K562 (cell line): ENCODE measurements at regions not wholly inside any gene's neighbourhood (a gene's known extent, or its start where the extent isn't known, plus 50 kb on each side); places are given as distances from the start of the nearest gene placed in this dataset.

Experiments used
- ATAC-seq: fragments of 200-7000 bp; cut with Tn5 transposase; 3 replicates; pipeline ENCODE4 v1.9.1; 2020; ENCODE audit warnings: moderate library complexity
- BruUV-seq: library from RNA; stranded (reverse); fragments of 400-500 nt; replicated peaks from 2 replicates; lab custom pipeline; 2021; lab: Mats Ljungman, UMichigan
- CTCF ChIA-PET: fragments of 300-600 bp; formaldehyde crosslinking; extraction: SDS; loops from one replicate; lab custom pipeline; 2021; ENCODE audit warnings: low intra/inter-chr PET ratio; lab: Yijun Ruan, JAX
- POLR2A ChIA-PET: fragments of 300-600, 350-650 bp; sonication (Branson Sonifier 250); formaldehyde crosslinking; extraction: SDS; loops from one replicate; lab custom pipeline; 2021; ENCODE audit warnings: antibody characterized with exemption, inconsistent platforms; lab: Yijun Ruan, JAX
- DNase-seq, 4 experiments: peaks; one replicate each; pipeline versions ENCODE4 v3.0.0 to v3.0.0-alpha.2; 2011 to 2018; ENCODE audit warnings: low spot score in 3 of 4, mixed read lengths in 3 of 4; ENCODE audit errors: extremely low read depth in 1 of 4
- FAIRE-seq: peaks from 2 replicates; lab custom pipeline; 2011; peaks lifted over from hg19 to GRCh38; lab: Jason Lieb, UNC
- H2AFZ ChIP-seq: 2 replicates; pipeline ENCODE4 v1.6.0; 2011; ENCODE audit warnings: low read depth, low read length, control low read depth, inconsistent platforms
- H3K27ac ChIP-seq: fragments of 200-600 bp; 3 replicates; pipeline ENCODE4 v1.8.0; 2011; ENCODE audit warnings: low read depth, mild to moderate bottlenecking, control low read depth, inconsistent platforms, low read length, moderate library complexity, mixed read lengths; ENCODE audit errors: extremely low read depth
- H3K27me3 ChIP-seq, 2 experiments: fragments of 300-600 bp in 1 of 2; 2 replicates in 1 of 2; 3 replicates in 1 of 2; pipeline versions ENCODE4 v1.6.0 to v1.8.0; 2011; ENCODE audit warnings: inconsistent platforms in 2 of 2, low read length in 2 of 2, mild to moderate bottlenecking in 1 of 2, mixed read lengths in 1 of 2, moderate library complexity in 1 of 2; ENCODE audit not compliant: control insufficient read depth in 2 of 2, insufficient read depth in 2 of 2
- H3K36me3 ChIP-seq: fragments of 300-600 bp; 3 replicates; pipeline ENCODE4 v1.8.0; 2011; ENCODE audit warnings: mild to moderate bottlenecking, low read length, inconsistent platforms; ENCODE audit not compliant: control insufficient read depth, insufficient read depth
- H3K4me1 ChIP-seq, 2 experiments: fragments of 200-600 bp in 1 of 2; replicated peaks in 1 of 2; 2 replicates in 1 of 2; 3 replicates in 1 of 2; pipeline versions ENCODE4 v1.5.1 to v1.8.0; 2011; ENCODE audit warnings: inconsistent platforms in 2 of 2, low read length in 2 of 2, mild to moderate bottlenecking in 1 of 2, mixed read lengths in 1 of 2, moderate library complexity in 1 of 2; ENCODE audit not compliant: control insufficient read depth in 2 of 2, insufficient read depth in 2 of 2
- H3K4me2 ChIP-seq: 2 replicates; pipeline ENCODE4 v1.6.1; 2011; ENCODE audit warnings: low read length, control low read depth, inconsistent platforms, mixed read lengths; ENCODE audit not compliant: insufficient read depth
- H3K4me3 ChIP-seq: fragments of 200-600 bp; sonication (generic), shearing (Covaris generic); 2 replicates; pipeline ENCODE4 v1.5.1; 2016; ENCODE audit warnings: control low read depth, inconsistent platforms
- H3K79me2 ChIP-seq: fragments of 200-600 bp; 3 replicates; pipeline ENCODE4 v1.8.0; 2011; ENCODE audit warnings: low read length, inconsistent platforms; ENCODE audit not compliant: control insufficient read depth, insufficient read depth
- H3K9ac ChIP-seq, 2 experiments: 2 replicates each; pipeline versions ENCODE4 v1.6.0 to v1.6.1; 2011; ENCODE audit warnings: low read depth in 2 of 2, low read length in 2 of 2, control low read depth in 1 of 2, inconsistent platforms in 1 of 2, mild to moderate bottlenecking in 1 of 2, mixed read lengths in 1 of 2; ENCODE audit not compliant: insufficient read depth in 1 of 2
- H3K9me1 ChIP-seq: one replicate; pipeline ENCODE4 v1.6.0; 2011; ENCODE audit warnings: inconsistent platforms, mild to moderate bottlenecking, low read length, moderate library complexity; ENCODE audit not compliant: control insufficient read depth, insufficient read depth
- H3K9me3 ChIP-seq: replicated peaks from 2 replicates; pipeline ENCODE4 v1.5.1; 2011; ENCODE audit warnings: low read depth, low read length, inconsistent platforms; ENCODE audit not compliant: control insufficient read depth, insufficient read depth
- H4K20me1 ChIP-seq: replicated peaks from 2 replicates; pipeline ENCODE4 v1.6.1; 2011; ENCODE audit warnings: low read length, inconsistent platforms, mixed read lengths; ENCODE audit not compliant: control insufficient read depth, insufficient read depth
- CC2D1A ChIP-seq: fragments of 450-650 bp; IDR thresholded peaks from 2 replicates; pipeline ENCODE4 v1.6.1; 2017; ENCODE audit warnings: mild to moderate bottlenecking
- DACH1 ChIP-seq: fragments of 450-650 bp; IDR thresholded peaks from 2 replicates; pipeline ENCODE4 v1.6.1; 2018; ENCODE audit not compliant: partially characterized antibody
- KLF13 ChIP-seq: fragments of 450-650 bp; IDR thresholded peaks from 2 replicates; pipeline ENCODE4 v1.6.1; 2016; ENCODE audit warnings: missing genetic modification characterization, low read depth, mild to moderate bottlenecking, missing compliant biosample characterization, moderate library complexity, borderline replicate concordance
- TRIM28 ChIP-seq: fragments of 450-650 bp; IDR thresholded peaks from 2 replicates; pipeline ENCODE4 v1.6.1; 2017
- ZNF3 ChIP-seq: fragments of 250-450 bp; sonication (Bioruptor Pico); IDR thresholded peaks from 2 replicates; pipeline ENCODE4 v1.5.0; 2021; ENCODE audit warnings: mild to moderate bottlenecking, moderate library complexity
- ZNF431 ChIP-seq: sonication (generic); formaldehyde crosslinking; IDR thresholded peaks from 2 replicates; pipeline ENCODE4 v1.8.0; 2022; ENCODE audit warnings: mild to moderate bottlenecking, missing genetic modification reagents
- ZNF589 ChIP-seq: fragments of 200-800 bp; sonication (Bioruptor generic); IDR thresholded peaks from 2 replicates; pipeline ENCODE4 v1.6.1; 2016; ENCODE audit warnings: low read depth, missing genetic modification characterization, missing compliant biosample characterization
- WGBS: fragments of 100-300 bp; shearing (Covaris generic); methylation state at CpG from one replicate; pipeline ENCODE4 v1.1.6; 2016; ENCODE audit warnings: low coverage, mixed read lengths; ENCODE audit not compliant: insufficient coverage; ENCODE audit errors: missing lambda C conversion rate; 5-methylcytosine and 5-hydroxymethylcytosine counted together
- in situ Hi-C: fragments of 300-500 bp; cut with MboI; formaldehyde crosslinking; loops from 4 replicates; pipeline ENCODE4 v1.15.0; 2018; ENCODE audit warnings: inconsistent platforms, mixed read lengths
- intact Hi-C: fragments of 100-400 bp; cut with micrococcal nuclease; formaldehyde crosslinking; loops from 2 replicates; pipeline ENCODE4 v1.14.2; 2022
- TF ChIP-seq, protein P1 (sequence below): fragments of 450-650 bp; IDR thresholded peaks from 2 replicates; pipeline ENCODE4 v1.6.1; 2016; ENCODE audit warnings: borderline replicate concordance
- TF ChIP-seq, protein P2 (sequence below): fragments of 450-650 bp; IDR thresholded peaks from 2 replicates; pipeline ENCODE4 v1.6.1; 2016; ENCODE audit warnings: mild to moderate bottlenecking
- TF ChIP-seq, protein P3 (sequence below): sonication (generic); formaldehyde crosslinking; IDR thresholded peaks from 2 replicates; pipeline ENCODE4 v1.8.0; 2022; ENCODE audit warnings: mild to moderate bottlenecking, missing genetic modification reagents, borderline replicate concordance
- TF ChIP-seq, protein P4 (sequence below): sonication (generic); formaldehyde crosslinking; IDR thresholded peaks from 2 replicates; pipeline ENCODE4 v1.8.0; 2023; ENCODE audit warnings: mild to moderate bottlenecking, missing genetic modification reagents
- TF ChIP-seq, protein P5 (sequence below): fragments of 450-650 bp; IDR thresholded peaks from 2 replicates; pipeline ENCODE4 v1.6.1; 2016; ENCODE audit warnings: missing biosample characterization, missing genetic modification characterization

DNA sequence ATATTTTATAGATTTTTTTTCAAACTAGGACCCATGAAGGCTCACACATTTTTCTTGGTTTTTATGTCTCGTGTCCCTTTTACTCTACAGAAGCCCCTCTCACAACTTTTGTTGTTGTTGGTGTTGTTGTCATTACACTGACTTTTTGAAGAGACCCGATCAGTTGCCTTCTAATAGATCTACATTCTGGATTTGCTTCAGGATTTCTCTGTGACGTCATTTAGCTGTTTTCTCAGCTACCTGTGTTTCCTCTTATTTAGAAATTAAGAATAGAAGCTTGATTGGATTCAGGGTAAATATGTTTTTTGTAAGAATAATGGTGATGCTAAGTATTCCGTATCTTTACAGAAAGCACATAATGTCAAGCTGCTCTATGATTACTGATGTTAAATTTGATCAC, 213.3 kb upstream of the ZNF462 start:
- H4K20me1 ChIP-seq, result no peaks in the 10 kb centered on the region
- H2AFZ ChIP-seq, result no peak overlapping the region
- BruUV-seq, result no TSS peak
- in situ Hi-C loops, result no loop called here
- FAIRE-seq, result no peak
- no peak for ATAC-seq
- H3K9me1 ChIP-seq, result no peaks in the 10 kb centered on the region
- ChIA-PET CTCF (no interaction called here), POLR2A (no interaction called here)
- no peaks in the 10 kb centered on the region for H3K27me3 ChIP-seq
- H3K4me1 ChIP-seq, result no peaks in the 10 kb centered on the region
- no peaks in the 10 kb centered on the region for H3K79me2 ChIP-seq
- intact Hi-C loops, result no loop called here
- no peak overlapping the region for H3K4me2 ChIP-seq
- WGBS, result 0% methylated on average over 4 of the region's 4 CpGs
- no peak overlapping the region for H3K27ac ChIP-seq
- H3K36me3 ChIP-seq, result no peaks in the 10 kb centered on the region
- H3K9ac ChIP-seq, result no peak overlapping the region
- H3K9me3 ChIP-seq, result no peaks in the 10 kb centered on the region
- H3K4me3 ChIP-seq, result no peak overlapping the region
- DNase-seq, result no peak
- TF ChIP-seq CC2D1A (no peak), DACH1 (no peak), ZNF589 (no peak), ZNF431 (CRISPR knock-in tag) (no peak), KLF13 (tag) (no peak), ZNF3 (CRISPR knock-in tag) (no peak), TRIM28 (no peak)
- TF ChIP-seq, protein P1, sequence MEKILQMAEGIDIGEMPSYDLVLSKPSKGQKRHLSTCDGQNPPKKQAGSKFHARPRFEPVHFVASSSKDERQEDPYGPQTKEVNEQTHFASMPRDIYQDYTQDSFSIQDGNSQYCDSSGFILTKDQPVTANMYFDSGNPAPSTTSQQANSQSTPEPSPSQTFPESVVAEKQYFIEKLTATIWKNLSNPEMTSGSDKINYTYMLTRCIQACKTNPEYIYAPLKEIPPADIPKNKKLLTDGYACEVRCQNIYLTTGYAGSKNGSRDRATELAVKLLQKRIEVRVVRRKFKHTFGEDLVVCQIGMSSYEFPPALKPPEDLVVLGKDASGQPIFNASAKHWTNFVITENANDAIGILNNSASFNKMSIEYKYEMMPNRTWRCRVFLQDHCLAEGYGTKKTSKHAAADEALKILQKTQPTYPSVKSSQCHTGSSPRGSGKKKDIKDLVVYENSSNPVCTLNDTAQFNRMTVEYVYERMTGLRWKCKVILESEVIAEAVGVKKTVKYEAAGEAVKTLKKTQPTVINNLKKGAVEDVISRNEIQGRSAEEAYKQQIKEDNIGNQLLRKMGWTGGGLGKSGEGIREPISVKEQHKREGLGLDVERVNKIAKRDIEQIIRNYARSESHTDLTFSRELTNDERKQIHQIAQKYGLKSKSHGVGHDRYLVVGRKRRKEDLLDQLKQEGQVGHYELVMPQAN, result no peak
- TF ChIP-seq, protein P2, sequence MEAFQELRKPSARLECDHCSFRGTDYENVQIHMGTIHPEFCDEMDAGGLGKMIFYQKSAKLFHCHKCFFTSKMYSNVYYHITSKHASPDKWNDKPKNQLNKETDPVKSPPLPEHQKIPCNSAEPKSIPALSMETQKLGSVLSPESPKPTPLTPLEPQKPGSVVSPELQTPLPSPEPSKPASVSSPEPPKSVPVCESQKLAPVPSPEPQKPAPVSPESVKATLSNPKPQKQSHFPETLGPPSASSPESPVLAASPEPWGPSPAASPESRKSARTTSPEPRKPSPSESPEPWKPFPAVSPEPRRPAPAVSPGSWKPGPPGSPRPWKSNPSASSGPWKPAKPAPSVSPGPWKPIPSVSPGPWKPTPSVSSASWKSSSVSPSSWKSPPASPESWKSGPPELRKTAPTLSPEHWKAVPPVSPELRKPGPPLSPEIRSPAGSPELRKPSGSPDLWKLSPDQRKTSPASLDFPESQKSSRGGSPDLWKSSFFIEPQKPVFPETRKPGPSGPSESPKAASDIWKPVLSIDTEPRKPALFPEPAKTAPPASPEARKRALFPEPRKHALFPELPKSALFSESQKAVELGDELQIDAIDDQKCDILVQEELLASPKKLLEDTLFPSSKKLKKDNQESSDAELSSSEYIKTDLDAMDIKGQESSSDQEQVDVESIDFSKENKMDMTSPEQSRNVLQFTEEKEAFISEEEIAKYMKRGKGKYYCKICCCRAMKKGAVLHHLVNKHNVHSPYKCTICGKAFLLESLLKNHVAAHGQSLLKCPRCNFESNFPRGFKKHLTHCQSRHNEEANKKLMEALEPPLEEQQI, result no peak
- TF ChIP-seq, protein P3, sequence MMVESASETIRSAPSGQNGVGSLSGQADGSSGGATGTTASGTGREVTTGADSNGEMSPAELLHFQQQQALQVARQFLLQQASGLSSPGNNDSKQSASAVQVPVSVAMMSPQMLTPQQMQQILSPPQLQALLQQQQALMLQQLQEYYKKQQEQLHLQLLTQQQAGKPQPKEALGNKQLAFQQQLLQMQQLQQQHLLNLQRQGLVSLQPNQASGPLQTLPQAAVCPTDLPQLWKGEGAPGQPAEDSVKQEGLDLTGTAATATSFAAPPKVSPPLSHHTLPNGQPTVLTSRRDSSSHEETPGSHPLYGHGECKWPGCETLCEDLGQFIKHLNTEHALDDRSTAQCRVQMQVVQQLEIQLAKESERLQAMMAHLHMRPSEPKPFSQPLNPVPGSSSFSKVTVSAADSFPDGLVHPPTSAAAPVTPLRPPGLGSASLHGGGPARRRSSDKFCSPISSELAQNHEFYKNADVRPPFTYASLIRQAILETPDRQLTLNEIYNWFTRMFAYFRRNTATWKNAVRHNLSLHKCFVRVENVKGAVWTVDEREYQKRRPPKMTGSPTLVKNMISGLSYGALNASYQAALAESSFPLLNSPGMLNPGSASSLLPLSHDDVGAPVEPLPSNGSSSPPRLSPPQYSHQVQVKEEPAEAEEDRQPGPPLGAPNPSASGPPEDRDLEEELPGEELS (CRISPR knock-in tag), result no peak
- TF ChIP-seq, protein P4, sequence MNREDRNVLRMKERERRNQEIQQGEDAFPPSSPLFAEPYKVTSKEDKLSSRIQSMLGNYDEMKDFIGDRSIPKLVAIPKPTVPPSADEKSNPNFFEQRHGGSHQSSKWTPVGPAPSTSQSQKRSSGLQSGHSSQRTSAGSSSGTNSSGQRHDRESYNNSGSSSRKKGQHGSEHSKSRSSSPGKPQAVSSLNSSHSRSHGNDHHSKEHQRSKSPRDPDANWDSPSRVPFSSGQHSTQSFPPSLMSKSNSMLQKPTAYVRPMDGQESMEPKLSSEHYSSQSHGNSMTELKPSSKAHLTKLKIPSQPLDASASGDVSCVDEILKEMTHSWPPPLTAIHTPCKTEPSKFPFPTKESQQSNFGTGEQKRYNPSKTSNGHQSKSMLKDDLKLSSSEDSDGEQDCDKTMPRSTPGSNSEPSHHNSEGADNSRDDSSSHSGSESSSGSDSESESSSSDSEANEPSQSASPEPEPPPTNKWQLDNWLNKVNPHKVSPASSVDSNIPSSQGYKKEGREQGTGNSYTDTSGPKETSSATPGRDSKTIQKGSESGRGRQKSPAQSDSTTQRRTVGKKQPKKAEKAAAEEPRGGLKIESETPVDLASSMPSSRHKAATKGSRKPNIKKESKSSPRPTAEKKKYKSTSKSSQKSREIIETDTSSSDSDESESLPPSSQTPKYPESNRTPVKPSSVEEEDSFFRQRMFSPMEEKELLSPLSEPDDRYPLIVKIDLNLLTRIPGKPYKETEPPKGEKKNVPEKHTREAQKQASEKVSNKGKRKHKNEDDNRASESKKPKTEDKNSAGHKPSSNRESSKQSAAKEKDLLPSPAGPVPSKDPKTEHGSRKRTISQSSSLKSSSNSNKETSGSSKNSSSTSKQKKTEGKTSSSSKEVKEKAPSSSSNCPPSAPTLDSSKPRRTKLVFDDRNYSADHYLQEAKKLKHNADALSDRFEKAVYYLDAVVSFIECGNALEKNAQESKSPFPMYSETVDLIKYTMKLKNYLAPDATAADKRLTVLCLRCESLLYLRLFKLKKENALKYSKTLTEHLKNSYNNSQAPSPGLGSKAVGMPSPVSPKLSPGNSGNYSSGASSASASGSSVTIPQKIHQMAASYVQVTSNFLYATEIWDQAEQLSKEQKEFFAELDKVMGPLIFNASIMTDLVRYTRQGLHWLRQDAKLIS (CRISPR knock-in tag), result no peak
- TF ChIP-seq, protein P5, sequence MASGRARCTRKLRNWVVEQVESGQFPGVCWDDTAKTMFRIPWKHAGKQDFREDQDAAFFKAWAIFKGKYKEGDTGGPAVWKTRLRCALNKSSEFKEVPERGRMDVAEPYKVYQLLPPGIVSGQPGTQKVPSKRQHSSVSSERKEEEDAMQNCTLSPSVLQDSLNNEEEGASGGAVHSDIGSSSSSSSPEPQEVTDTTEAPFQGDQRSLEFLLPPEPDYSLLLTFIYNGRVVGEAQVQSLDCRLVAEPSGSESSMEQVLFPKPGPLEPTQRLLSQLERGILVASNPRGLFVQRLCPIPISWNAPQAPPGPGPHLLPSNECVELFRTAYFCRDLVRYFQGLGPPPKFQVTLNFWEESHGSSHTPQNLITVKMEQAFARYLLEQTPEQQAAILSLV (tag), result no peak
